Testis (tissue), 2 donors: ENCODE measurements at regions not wholly inside any gene's neighbourhood (a gene's known extent, or its start where the extent isn't known, plus 50 kb on each side); places are given as distances from the start of the nearest gene placed in this dataset.
A peak's percentile ranks its signal among the peaks of the same experiment; 100 is the strongest.

ENCODE experiments used
- CTCF ChIP-seq, 3 experiments: fragments of 450-650 bp in 2 of 3; fragments of 200-600 bp in 1 of 3; sonication (generic) in 1 of 3; IDR thresholded peaks; one replicate each; pipeline ENCODE4 v1.5.1; 2016 to 2019; ENCODE audit warnings: antibody characterized with exemption in 3 of 3, mild to moderate bottlenecking in 2 of 3, moderate library complexity in 1 of 3
- POLR2A ChIP-seq: fragments of 450-650 bp; IDR thresholded peaks from one replicate; pipeline ENCODE4 v1.6.1; 2017; ENCODE audit warnings: antibody characterized with exemption, mild to moderate bottlenecking, moderate library complexity

GRCh38 chr20:6583134-6583738, 184.2 kb upstream of the BMP2 start:
- TF ChIP-seq CTCF (IDR thresholded peaks at IDR 0.05) (peak; percentile 15 to 53 (median 45)), POLR2A (no peak)
